ENCODE measurements at regions not wholly inside any gene's neighbourhood (a gene's known extent, or its start where the extent isn't known, plus 50 kb on each side); places are given as distances from the start of the nearest gene placed in this dataset.

DNA sequence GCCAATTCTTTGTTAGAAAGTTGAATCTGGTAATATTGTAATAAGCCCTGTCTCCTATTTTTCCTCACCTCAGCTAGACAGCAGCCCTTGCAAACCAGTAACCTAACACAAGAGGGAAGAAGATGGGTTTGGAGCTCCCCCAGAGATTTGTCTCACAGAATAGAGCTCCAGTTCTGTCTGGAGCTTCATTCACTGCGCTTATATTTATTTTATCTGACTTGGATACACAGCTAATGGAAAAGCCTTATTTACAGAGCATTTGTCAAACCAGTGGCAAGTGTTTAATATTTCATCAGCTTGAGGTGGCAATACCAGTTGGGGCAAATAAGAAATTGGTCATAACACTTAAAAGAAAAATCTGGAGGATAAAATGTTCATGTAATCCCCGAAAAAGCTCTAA is 1094.0 kb downstream of the FSCB start:
- TF ChIP-seq CTCF (IDR thresholded peaks at IDR 0.05) (no peak), EP300 (IDR thresholded peaks at IDR 0.05; ENCODE audit: low read depth) (no peak)
